PC-9 (cell line): ENCODE measurements at regions not wholly inside any gene's neighbourhood (a gene's known extent, or its start where the extent isn't known, plus 50 kb on each side); places are given as distances from the start of the nearest gene placed in this dataset.

Experiments used
- BruUV-seq: library from RNA; stranded (reverse); fragments of 400-500 nt; replicated peaks from 2 replicates; lab custom pipeline; 2021; lab: Mats Ljungman, UMichigan
- CTCF ChIA-PET: fragments of 300-600 bp; sonication (Branson Sonifier 250); formaldehyde crosslinking; loops from one replicate; lab custom pipeline; 2022; ENCODE audit warnings: antibody characterized with exemption; lab: Charles Lee
- POLR2A ChIA-PET: fragments of 300-600 bp; sonication (Branson Sonifier 250); formaldehyde crosslinking; loops from one replicate; lab custom pipeline; 2022; ENCODE audit warnings: antibody characterized with exemption; ENCODE audit not compliant: unreplicated experiment; lab: Charles Lee
- DNase-seq, 2 experiments: peaks; one replicate each; pipeline versions ENCODE4 v3.0.0 to v3.0.0-alpha.2; 2015 to 2022; ENCODE audit warnings: mixed read lengths in 1 of 2
- H2AFZ ChIP-seq: fragments of 200-600 bp; sonication (generic); 2 replicates; pipeline ENCODE4 v1.8.1; 2017; ENCODE audit warnings: antibody characterized with exemption
- H3F3A ChIP-seq: fragments of 200-600 bp; sonication (generic); 2 replicates; pipeline ENCODE4 v1.8.1; 2017; ENCODE audit warnings: antibody characterized with exemption, mild to moderate bottlenecking, low read depth; ENCODE audit not compliant: insufficient read depth
- H3K27ac ChIP-seq: fragments of 200-600 bp; sonication (generic); 2 replicates; pipeline ENCODE4 v1.6.1; 2016; ENCODE audit warnings: mixed run types
- H3K27me3 ChIP-seq: fragments of 200-600 bp; sonication (generic); 2 replicates; pipeline ENCODE4 v1.6.1; 2016; ENCODE audit warnings: low read depth, mixed run types; ENCODE audit not compliant: insufficient read depth
- H3K36me3 ChIP-seq: fragments of 200-600 bp; sonication (generic); 2 replicates; pipeline ENCODE4 v1.6.1; 2016; ENCODE audit warnings: low read depth, mixed run types
- H3K4me1 ChIP-seq: fragments of 200-600 bp; sonication (generic); replicated peaks from 2 replicates; pipeline ENCODE4 v1.6.1; 2016; ENCODE audit warnings: mixed run types; ENCODE audit not compliant: insufficient read depth
- H3K4me2 ChIP-seq: fragments of 200-600 bp; sonication (generic); 2 replicates; pipeline ENCODE4 v1.6.1; 2017; ENCODE audit warnings: mixed run types
- H3K4me3 ChIP-seq: fragments of 200-600 bp; sonication (generic); 2 replicates; pipeline ENCODE4 v1.6.1; 2016; ENCODE audit warnings: mixed run types
- H3K79me2 ChIP-seq: fragments of 200-600 bp; sonication (generic); 2 replicates; pipeline ENCODE4 v1.6.1; 2017; ENCODE audit warnings: low read depth, mixed run types
- H3K9me2 ChIP-seq: fragments of 200-600 bp; sonication (generic); 2 replicates; pipeline ENCODE4 v1.8.1; 2017; ENCODE audit warnings: mild to moderate bottlenecking; ENCODE audit not compliant: insufficient read depth
- H3K9me3 ChIP-seq: fragments of 200-600 bp; sonication (generic); 2 replicates; pipeline ENCODE4 v1.8.1; 2016; ENCODE audit warnings: low read depth; ENCODE audit not compliant: insufficient read depth
- H4K20me1 ChIP-seq: fragments of 200-600 bp; sonication (generic); 2 replicates; pipeline ENCODE4 v1.8.1; 2017; ENCODE audit not compliant: insufficient read depth
- CTCF ChIP-seq: fragments of 200-600 bp; sonication (generic); conservative IDR thresholded peaks from 2 replicates; pipeline ENCODE4 v1.6.1; 2017; ENCODE audit warnings: mixed run types, antibody characterized with exemption, mild to moderate bottlenecking, moderate library complexity
- EZH2 ChIP-seq: fragments of 200-600 bp; sonication (generic); IDR thresholded peaks from 2 replicates; pipeline ENCODE4 v1.8.0; 2017; ENCODE audit warnings: antibody characterized with exemption, low read depth
- intact Hi-C: fragments of 100-400 bp; cut with micrococcal nuclease; formaldehyde crosslinking; loops from one replicate; pipeline ENCODE4 v1.10.0; 2022; ENCODE audit not compliant: unreplicated experiment

GRCh38 chr15:39471785-39472574, 108.9 kb upstream of the THBS1 start:
- intact Hi-C loops: no loop called here
- H3F3A ChIP-seq: no peaks in the 10 kb centered on the region
- H3K9me2 ChIP-seq: no peaks in the 10 kb centered on the region
- DNase-seq: no peak
- no peaks in the 10 kb centered on the region for H3K36me3 ChIP-seq
- ChIA-PET POLR2A (no interaction called here), CTCF (no interaction called here)
- H3K4me3 ChIP-seq: no peak overlapping the region
- H3K4me2 ChIP-seq: no peak overlapping the region
- BruUV-seq: no TSS peak
- no peaks in the 10 kb centered on the region for H3K9me3 ChIP-seq
- no peaks in the 10 kb centered on the region for H4K20me1 ChIP-seq
- TF ChIP-seq EZH2: no peak
- TF ChIP-seq CTCF: no peak
- no peaks in the 10 kb centered on the region for H3K79me2 ChIP-seq
- no peak overlapping the region for H3K27ac ChIP-seq
- no peak overlapping the region for H2AFZ ChIP-seq
- no peaks in the 10 kb centered on the region for H3K4me1 ChIP-seq
- no peaks in the 10 kb centered on the region for H3K27me3 ChIP-seq

- no peaks in the 10 kb centered on the region for H3K9me2 ChIP-seq
- H3K4me1 ChIP-seq: no peaks in the 10 kb centered on the region
- TF ChIP-seq EZH2 (no peak), CTCF (no peak)
- no peaks in the 10 kb centered on the region for H3K36me3 ChIP-seq
- H3K4me2 ChIP-seq: no peak overlapping the region
- H3K9me3 ChIP-seq: no peaks in the 10 kb centered on the region
- BruUV-seq: no TSS peak
- H3K79me2 ChIP-seq: no peaks in the 10 kb centered on the region
- no peak overlapping the region for H3K4me3 ChIP-seq
- POLR2A ChIA-PET: no interaction called here
- CTCF ChIA-PET: no interaction called here
- no peak overlapping the region for H2AFZ ChIP-seq
- H4K20me1 ChIP-seq: no peaks in the 10 kb centered on the region
- DNase-seq: no peak
- H3K27me3 ChIP-seq: no peaks in the 10 kb centered on the region
- H3K27ac ChIP-seq: no peak overlapping the region
- no peaks in the 10 kb centered on the region for H3F3A ChIP-seq
- intact Hi-C loops: no loop called here
These were observed 108.1 kb upstream of the THBS1 start for GRCh38 chr15:39472621-39473297.

- no peak for DNase-seq
- Histone ChIP-seq H2AFZ (no peak overlapping the region), H3K27ac (no peak overlapping the region), H3K9me2 (no peaks in the 10 kb centered on the region), H3K4me3 (no peak overlapping the region), H3K9me3 (no peaks in the 10 kb centered on the region), H4K20me1 (no peaks in the 10 kb centered on the region), H3K27me3 (no peaks in the 10 kb centered on the region), H3K36me3 (no peaks in the 10 kb centered on the region), H3K79me2 (no peaks in the 10 kb centered on the region), H3F3A (no peaks in the 10 kb centered on the region), H3K4me1 (no peaks in the 10 kb centered on the region), H3K4me2 (no peak overlapping the region)
- CTCF ChIA-PET: no interaction called here
- POLR2A ChIA-PET: no interaction called here
- TF ChIP-seq CTCF (no peak), EZH2 (no peak)
- no TSS peak for BruUV-seq
- intact Hi-C loops: no loop called here
These were observed 107.5 kb upstream of the THBS1 start for GRCh38 chr15:39473298-39473947.
